HEK293 (cell line): ENCODE measurements at regions not wholly inside any gene's neighbourhood (a gene's known extent, or its start where the extent isn't known, plus 50 kb on each side); places are given as distances from the start of the nearest gene placed in this dataset.
"Not testable (repeated sequence)": the region's sequence is repeated elsewhere in the genome, so short reads cannot be mapped to it uniquely, and the experiment has no call there.

Experiments used
- CTCF ChIA-PET: fragments of 350-600 bp; formaldehyde crosslinking; extraction: SDS; loops from one replicate; lab custom pipeline; 2021; ENCODE audit warnings: antibody characterized with exemption; lab: Yijun Ruan, JAX
- POLR2A ChIA-PET: fragments of 300-600 bp; formaldehyde crosslinking; extraction: SDS; loops from one replicate; lab custom pipeline; 2020; ENCODE audit warnings: antibody characterized with exemption, inconsistent platforms; lab: Yijun Ruan, JAX
- H3K27ac ChIP-seq: fragments of 200-500 bp; sonication (Bioruptor generic); 2 replicates; pipeline ENCODE4 v1.5.1; 2014; ENCODE audit warnings: low read depth, low read length, control low read depth, inconsistent platforms; ENCODE audit errors: extremely low read depth
- H3K36me3 ChIP-seq, 2 experiments: fragments of 200-500 bp in 1 of 2; sonication (Bioruptor generic) in 1 of 2; 1 replicate in 1 of 2; 2 replicates in 1 of 2; pipeline ENCODE4 v1.5.1; 2014 to 2017; ENCODE audit warnings: inconsistent platforms in 2 of 2, low read length in 2 of 2; ENCODE audit not compliant: control insufficient read depth in 2 of 2, insufficient read depth in 1 of 2
- H3K4me1 ChIP-seq: fragments of 200-500 bp; sonication (Bioruptor generic); 2 replicates; pipeline ENCODE4 v1.5.1; 2014; ENCODE audit warnings: mild to moderate bottlenecking, low read length, inconsistent platforms; ENCODE audit not compliant: control insufficient read depth, insufficient read depth
- H3K4me3 ChIP-seq: 2 replicates; pipeline ENCODE4 v1.5.1; 2011; ENCODE audit warnings: low read depth, mild to moderate bottlenecking, control low read depth, low read length, moderate library complexity
- H3K9me3 ChIP-seq: fragments of 200-500 bp; sonication (Bioruptor generic); 2 replicates; pipeline ENCODE4 v1.5.1; 2014; ENCODE audit warnings: low read depth, low read length, inconsistent platforms; ENCODE audit not compliant: control insufficient read depth, insufficient read depth
- GLI4 ChIP-seq: fragments of 450-650 bp; formaldehyde crosslinking; IDR thresholded peaks from 2 replicates; pipeline ENCODE4 v1.5.1; 2016; ENCODE audit warnings: missing biosample characterization, missing genetic modification characterization
- HOXA7 ChIP-seq: sonication (generic); formaldehyde crosslinking; IDR thresholded peaks from 2 replicates; pipeline ENCODE4 v1.8.1; 2022; ENCODE audit warnings: missing genetic modification reagents, borderline replicate concordance
- IKZF3 ChIP-seq: fragments of 450-650 bp; IDR thresholded peaks from 2 replicates; pipeline ENCODE4 v1.5.0; 2018; ENCODE audit warnings: missing biosample characterization, mild to moderate bottlenecking, missing genetic modification characterization, moderate library complexity
- PRDM10 ChIP-seq: fragments of 450-650 bp; formaldehyde crosslinking; IDR thresholded peaks from 2 replicates; pipeline ENCODE4 v1.5.1; 2016; ENCODE audit warnings: missing biosample characterization, missing genetic modification characterization
- RBAK ChIP-seq: fragments of 450-650 bp; formaldehyde crosslinking; IDR thresholded peaks from 2 replicates; pipeline ENCODE4 v1.5.1; 2016; ENCODE audit warnings: missing biosample characterization, missing genetic modification characterization
- YY2 ChIP-seq: fragments of 450-650 bp; formaldehyde crosslinking; IDR thresholded peaks from 2 replicates; pipeline ENCODE4 v1.5.1; 2016; ENCODE audit warnings: missing biosample characterization, missing genetic modification characterization
- ZBTB17 ChIP-seq: fragments of 450-650 bp; formaldehyde crosslinking; IDR thresholded peaks from 2 replicates; pipeline ENCODE4 v1.5.1; 2016; ENCODE audit warnings: missing biosample characterization, missing genetic modification characterization
- ZFP37 ChIP-seq: fragments of 450-650 bp; formaldehyde crosslinking; IDR thresholded peaks from 2 replicates; pipeline ENCODE4 v1.5.1; 2016; ENCODE audit warnings: missing biosample characterization, missing genetic modification characterization
- ZNF239 ChIP-seq: fragments of 450-650 bp; formaldehyde crosslinking; IDR thresholded peaks from 2 replicates; pipeline ENCODE4 v1.5.1; 2016; ENCODE audit warnings: missing biosample characterization, missing genetic modification characterization
- ZNF266 ChIP-seq: fragments of 450-650 bp; formaldehyde crosslinking; IDR thresholded peaks from 2 replicates; pipeline ENCODE4 v1.5.1; 2016; ENCODE audit warnings: missing biosample characterization, missing genetic modification characterization, low read depth
- ZNF354C ChIP-seq: fragments of 450-650 bp; formaldehyde crosslinking; IDR thresholded peaks from 2 replicates; pipeline ENCODE4 v1.5.1; 2016; ENCODE audit warnings: missing biosample characterization, missing genetic modification characterization, low read depth, borderline replicate concordance
- ZNF394 ChIP-seq: fragments of 450-650 bp; formaldehyde crosslinking; IDR thresholded peaks from 2 replicates; pipeline ENCODE4 v1.5.1; 2016; ENCODE audit warnings: missing biosample characterization, missing genetic modification characterization, mild to moderate bottlenecking, moderate library complexity, borderline replicate concordance
- ZNF423 ChIP-seq: fragments of 450-650 bp; formaldehyde crosslinking; IDR thresholded peaks from 2 replicates; pipeline ENCODE4 v1.5.1; 2016; ENCODE audit warnings: missing biosample characterization, missing genetic modification characterization
- ZNF449 ChIP-seq: fragments of 450-650 bp; formaldehyde crosslinking; IDR thresholded peaks from 2 replicates; pipeline ENCODE4 v1.5.1; 2017; ENCODE audit warnings: missing biosample characterization, mild to moderate bottlenecking, missing genetic modification characterization, moderate library complexity
- ZNF558 ChIP-seq: fragments of 450-650 bp; formaldehyde crosslinking; IDR thresholded peaks from 2 replicates; pipeline ENCODE4 v1.5.1; 2016; ENCODE audit warnings: missing biosample characterization, missing genetic modification characterization
- ZNF610 ChIP-seq: fragments of 450-650 bp; formaldehyde crosslinking; IDR thresholded peaks from 2 replicates; pipeline ENCODE4 v1.5.1; 2016; ENCODE audit warnings: missing biosample characterization, missing genetic modification characterization, borderline replicate concordance
- ZNF654 ChIP-seq: fragments of 450-650 bp; formaldehyde crosslinking; IDR thresholded peaks from 2 replicates; pipeline ENCODE4 v1.5.1; 2016; ENCODE audit warnings: low read depth, missing biosample characterization, missing genetic modification characterization
- ZNF670 ChIP-seq: fragments of 450-650 bp; formaldehyde crosslinking; IDR thresholded peaks from 2 replicates; pipeline ENCODE4 v1.5.1; 2016; ENCODE audit warnings: missing biosample characterization, missing genetic modification characterization, low read depth

- TF ChIP-seq ZBTB17 (tag by site-specific recombination) (no peak), ZNF558 (tag by site-specific recombination) (no peak), ZNF449 (no peak), YY2 (tag by site-specific recombination) (no peak), PRDM10 (tag by site-specific recombination) (no peak), ZNF394 (tag by site-specific recombination) (no peak), ZNF423 (tag by site-specific recombination) (no peak), RBAK (no peak), ZNF654 (no peak)
Measured at GRCh38 chr5:167426501-167426900, 864.9 kb upstream of the WWC1 start (continued).

- H3K27ac ChIP-seq, H3K4me1 ChIP-seq, POLR2A ChIA-PET, H3K4me3 ChIP-seq, CTCF ChIA-PET, H3K9me3 ChIP-seq, H3K36me3 ChIP-seq: not testable (repeated sequence)
Measured at GRCh38 chr5:167427641-167428040, 863.8 kb upstream of the WWC1 start.

GRCh38 chr5:167440846-167441245 is 850.6 kb upstream of the WWC1 start:
- H3K4me3 ChIP-seq = no peak overlapping the region
- H3K9me3 ChIP-seq = no peaks in the 10 kb centered on the region
- no peaks in the 10 kb centered on the region for H3K4me1 ChIP-seq
- ChIA-PET POLR2A (no interaction called here), CTCF (no interaction called here)
- TF ChIP-seq GLI4 (tag by site-specific recombination) (no peak), ZFP37 (tag by site-specific recombination) (no peak), ZNF670 (tag by site-specific recombination) (no peak), ZNF610 (tag by site-specific recombination) (no peak), ZNF354C (tag by site-specific recombination) (no peak), HOXA7 (CRISPR knock-in tag) (no peak), ZNF239 (tag by site-specific recombination) (no peak), ZNF266 (tag by site-specific recombination) (no peak), IKZF3 (tag by site-specific recombination) (no peak)
- H3K36me3 ChIP-seq = no peaks in the 10 kb centered on the region
- H3K27ac ChIP-seq = no peak overlapping the region
